GM12878 (cell line): ENCODE measurements at regions not wholly inside any gene's neighbourhood (a gene's known extent, or its start where the extent isn't known, plus 50 kb on each side); places are given as distances from the start of the nearest gene placed in this dataset.

ENCODE experiments used
- ATF7 ChIP-seq: fragments of 450-650 bp; IDR thresholded peaks from 2 replicates; pipeline ENCODE4 v1.6.1; 2016; ENCODE audit warnings: low read depth, mild to moderate bottlenecking
- CHD2 ChIP-seq: IDR thresholded peaks from 2 replicates; pipeline ENCODE4 v1.6.1; 2011; ENCODE audit warnings: low read depth, low read length, improper control_type of control experiment, borderline replicate concordance
- CTCF ChIP-seq, 3 experiments: IDR thresholded peaks in 2 of 3; conservative IDR thresholded peaks in 1 of 3; 2 replicates each; pipeline ENCODE4 v1.5.1; 2011; ENCODE audit warnings: low read depth in 3 of 3, low read length in 3 of 3, mild to moderate bottlenecking in 3 of 3, control low read depth in 2 of 3, moderate library complexity in 2 of 3, inconsistent platforms in 1 of 3, mixed read lengths in 1 of 3; ENCODE audit not compliant: control insufficient read depth in 2 of 3, insufficient read depth in 1 of 3; ENCODE audit errors: extremely low read depth in 1 of 3
- JUND ChIP-seq: IDR thresholded peaks from 2 replicates; pipeline ENCODE4 v1.6.1; 2012; ENCODE audit warnings: low read depth, mild to moderate bottlenecking, low read length, improper control_type of control experiment, moderate library complexity
- MEF2A ChIP-seq: IDR thresholded peaks from 2 replicates; pipeline ENCODE4 v1.6.1; 2011; ENCODE audit warnings: low read depth, mild to moderate bottlenecking, low read length, moderate library complexity; ENCODE audit not compliant: insufficient read depth
- NFXL1 ChIP-seq: fragments of 450-650 bp; IDR thresholded peaks from 2 replicates; pipeline ENCODE4 v1.6.1; 2017; ENCODE audit warnings: antibody characterized with exemption, mild to moderate bottlenecking, borderline replicate concordance
- POLR2A ChIP-seq: IDR thresholded peaks from 2 replicates; pipeline ENCODE4 v1.6.1; 2011; ENCODE audit warnings: low read depth, mild to moderate bottlenecking, low read length
- POLR2AphosphoS5 ChIP-seq: IDR thresholded peaks from 2 replicates; pipeline ENCODE4 v1.6.1; 2011; ENCODE audit warnings: mild to moderate bottlenecking, low read length, inconsistent platforms
- RBBP5 ChIP-seq: fragments of 200-600 bp; sonication (generic); conservative IDR thresholded peaks from 2 replicates; pipeline ENCODE4 v1.6.1; 2016
- SMC3 ChIP-seq: IDR thresholded peaks from 2 replicates; pipeline ENCODE4 v1.6.1; 2011; ENCODE audit warnings: low read length, improper control_type of control experiment, borderline replicate concordance
- SP1 ChIP-seq: IDR thresholded peaks from one replicate; pipeline ENCODE4 v1.6.1; 2011; ENCODE audit warnings: low read depth, low read length
- ZNF274 ChIP-seq: IDR thresholded peaks from one replicate; pipeline ENCODE4 v1.8.0; 2011; ENCODE audit not compliant: insufficient read length, insufficient read depth
- TF ChIP-seq, protein P1 (sequence below): IDR thresholded peaks from 2 replicates; pipeline ENCODE4 v1.6.1; 2011; ENCODE audit warnings: borderline replicate concordance, low read depth, mild to moderate bottlenecking, moderate library complexity, mixed read lengths, low read length; ENCODE audit not compliant: insufficient read depth; ENCODE audit errors: extremely low read length

DNA sequence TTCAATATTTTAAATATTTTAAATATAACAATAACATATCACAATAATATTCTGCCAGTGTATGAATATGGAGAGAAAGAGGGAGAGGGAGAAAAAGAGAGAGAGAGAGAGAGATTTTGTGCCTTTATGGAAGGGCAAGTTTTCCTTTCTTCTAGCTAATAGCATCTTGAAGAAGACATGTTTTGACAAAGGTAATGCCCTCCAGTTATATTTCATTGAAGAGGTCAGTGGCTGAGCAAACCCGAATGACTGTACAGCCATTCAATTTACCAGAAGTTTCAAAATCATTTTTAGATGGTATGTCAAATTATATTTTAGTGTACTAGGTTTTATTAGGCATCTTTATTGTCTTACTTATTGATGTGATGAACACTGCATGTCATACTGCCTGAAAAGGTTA is 139.3 kb downstream of the EMB start:
- TF ChIP-seq SMC3, result no peak
- TF ChIP-seq CHD2, result no peak
- TF ChIP-seq, protein P1, sequence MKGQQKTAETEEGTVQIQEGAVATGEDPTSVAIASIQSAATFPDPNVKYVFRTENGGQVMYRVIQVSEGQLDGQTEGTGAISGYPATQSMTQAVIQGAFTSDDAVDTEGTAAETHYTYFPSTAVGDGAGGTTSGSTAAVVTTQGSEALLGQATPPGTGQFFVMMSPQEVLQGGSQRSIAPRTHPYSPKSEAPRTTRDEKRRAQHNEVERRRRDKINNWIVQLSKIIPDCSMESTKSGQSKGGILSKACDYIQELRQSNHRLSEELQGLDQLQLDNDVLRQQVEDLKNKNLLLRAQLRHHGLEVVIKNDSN, result no peak
- no peak for TF ChIP-seq ATF7
- no peak for TF ChIP-seq CTCF (IDR thresholded peaks at IDR 0.05 in 2 of 3, conservative IDR thresholded peaks at IDR 0.05 in 1 of 3; ENCODE audit: control insufficient read depth in 2 of 3, extremely low read depth in 1 of 3, insufficient read depth in 1 of 3, low read depth in 3 of 3, low read length in 3 of 3)
- TF ChIP-seq ZNF274, result no peak
- no peak for TF ChIP-seq POLR2A
- TF ChIP-seq SP1, result no peak
- no peak for TF ChIP-seq NFXL1
- no peak for TF ChIP-seq POLR2AphosphoS5
- TF ChIP-seq RBBP5, result no peak
- TF ChIP-seq JUND, result no peak
- TF ChIP-seq MEF2A, result no peak
